AG09309 (cell line): ENCODE measurements at regions not wholly inside any gene's neighbourhood (a gene's known extent, or its start where the extent isn't known, plus 50 kb on each side); places are given as distances from the start of the nearest gene placed in this dataset.
A peak's percentile ranks its signal among the peaks of the same experiment; 100 is the strongest.

Experiments used
- DNase-seq: peaks from one replicate; pipeline ENCODE4 v3.0.0-alpha.2; 2010; ENCODE audit warnings: low read depth
- H3K4me3 ChIP-seq: 2 replicates; pipeline ENCODE4 v1.5.1; 2011; ENCODE audit warnings: mild to moderate bottlenecking, low read depth, low read length, moderate library complexity; ENCODE audit not compliant: control insufficient read depth
- CTCF ChIP-seq: IDR thresholded peaks from 2 replicates; pipeline ENCODE4 v1.5.1; 2011; ENCODE audit warnings: mild to moderate bottlenecking, low read depth, low read length, inconsistent platforms; ENCODE audit not compliant: insufficient read depth, control insufficient read depth; ENCODE audit errors: missing control alignments

GRCh38 chr7:42345478-42346299 lies 108.7 kb upstream of the GLI3 start:
- no peak overlapping the region for H3K4me3 ChIP-seq
- DNase-seq = no peak
- no peak for TF ChIP-seq CTCF

DNA sequence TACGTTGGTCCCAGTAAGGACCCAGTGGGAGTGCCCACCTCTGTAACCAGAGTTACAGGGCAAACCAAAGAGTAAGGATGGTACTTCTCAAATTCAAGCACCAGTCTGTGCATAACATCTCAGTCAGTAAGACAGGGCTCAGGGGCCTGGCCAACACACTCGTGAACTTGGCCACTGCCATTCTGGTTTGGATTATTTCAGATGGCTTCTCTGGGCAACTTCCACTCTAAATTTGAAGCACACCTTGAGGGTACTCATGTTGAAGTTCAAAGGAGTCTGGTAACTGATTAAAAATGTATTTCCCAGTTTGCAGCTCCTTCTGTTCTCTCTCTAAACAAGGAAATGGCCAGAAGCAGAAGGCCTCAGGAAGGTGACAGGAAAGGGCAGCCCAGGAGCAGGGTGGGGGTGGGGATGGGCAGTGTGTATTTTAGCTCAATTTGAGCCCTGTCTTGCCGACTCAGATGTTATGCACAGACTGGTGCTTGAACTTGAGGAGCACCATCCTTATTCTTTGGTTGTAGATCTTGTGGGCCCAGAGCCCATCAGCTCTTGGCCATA lies 107.3 kb upstream of the GLI3 start:
- no peak for TF ChIP-seq CTCF
- no peak overlapping the region for H3K4me3 ChIP-seq
- DNase-seq = no peak

GRCh38 chr7:42342381-42342780 lies 105.4 kb upstream of the GLI3 start:
- no peak for TF ChIP-seq CTCF

DNA sequence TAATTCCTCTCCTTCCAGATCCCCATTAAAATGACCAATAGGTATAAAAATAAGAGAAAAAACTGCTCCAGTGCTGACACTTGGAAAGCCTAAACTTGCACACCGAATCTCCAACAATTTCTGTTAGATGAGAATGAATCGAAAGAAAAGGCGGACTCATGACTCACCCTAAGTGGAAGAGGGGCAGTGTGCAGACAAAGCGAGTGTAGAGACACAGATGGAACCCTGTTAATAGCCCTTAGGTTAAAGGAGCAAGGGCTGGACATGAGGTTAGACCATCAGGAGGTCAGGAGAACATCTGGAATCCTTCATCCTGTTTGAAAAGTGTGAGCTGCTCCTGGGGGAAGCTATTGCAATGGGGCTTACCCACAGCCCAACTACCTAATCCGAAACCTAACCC lies 103.4 kb upstream of the GLI3 start:
- DNase-seq = no peak
- no peak overlapping the region for H3K4me3 ChIP-seq
- TF ChIP-seq CTCF = no peak

More at GRCh38 chr7:42342381-42342780, 105.4 kb upstream of the GLI3 start:
- DNase-seq = no peak
- no peak overlapping the region for H3K4me3 ChIP-seq

DNA sequence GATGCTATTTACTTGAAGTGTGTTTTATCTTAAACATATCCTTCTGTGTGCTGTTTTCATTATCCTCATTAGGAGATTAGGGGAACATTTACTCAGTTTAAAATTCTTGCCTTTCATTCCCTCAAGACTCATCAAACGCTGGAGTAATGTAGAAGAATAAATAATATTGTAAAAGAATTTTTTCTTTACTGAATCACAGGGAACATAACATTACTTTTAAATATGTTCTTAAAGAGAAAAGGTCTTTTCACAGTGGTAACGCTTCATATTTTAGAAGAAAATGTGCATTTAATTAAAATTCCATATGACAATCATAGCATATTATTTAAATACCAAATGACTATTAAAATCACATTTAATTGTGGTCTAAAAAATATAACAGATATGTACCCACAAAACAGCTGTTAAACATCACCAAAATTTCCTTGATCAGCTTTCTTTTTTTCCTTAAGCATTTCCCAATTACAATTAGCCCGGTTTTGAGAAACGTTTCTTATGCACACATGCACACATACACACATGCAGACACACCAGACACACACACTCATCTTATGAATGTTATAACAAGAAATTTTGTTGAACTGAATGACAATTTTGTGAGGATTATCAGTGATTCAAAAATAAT lies 102.0 kb upstream of the GLI3 start:
- DNase-seq = no peak
- TF ChIP-seq CTCF = no peak
- no peak overlapping the region for H3K4me3 ChIP-seq

DNA sequence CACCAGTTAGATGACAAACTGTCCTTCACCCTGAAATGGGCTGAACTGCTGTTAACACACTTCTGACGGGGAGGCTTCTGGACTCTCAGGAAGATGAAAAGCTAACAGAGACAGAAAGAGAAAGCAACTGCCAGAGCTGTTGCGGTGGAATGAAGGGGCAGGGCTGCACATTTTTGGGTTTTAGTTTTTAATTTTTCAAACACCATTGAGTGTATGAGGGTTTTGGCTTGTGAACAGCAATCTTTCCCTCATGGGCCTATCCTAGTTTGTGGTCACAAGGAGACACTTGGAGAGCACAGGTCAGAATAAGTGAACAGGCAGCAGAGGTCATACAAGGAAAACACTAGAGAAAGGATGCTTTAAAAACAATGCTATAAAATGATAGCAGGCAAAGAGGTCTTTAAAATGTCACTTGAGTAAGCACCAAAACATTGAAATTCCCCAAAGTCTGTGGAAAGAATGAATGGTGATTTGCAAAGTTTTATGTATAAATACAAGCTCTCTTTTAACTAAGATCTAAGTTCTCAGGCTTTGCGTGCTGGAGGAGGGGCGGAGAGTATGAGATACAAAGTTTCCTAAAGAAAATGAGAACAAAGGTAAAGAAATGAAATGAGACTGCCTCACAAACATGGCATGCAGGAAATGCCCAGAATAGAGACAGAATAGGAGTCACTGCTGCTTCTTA lies 101.4 kb upstream of the GLI3 start:
- H3K4me3 ChIP-seq = no peak overlapping the region
- peak; percentile 98 for DNase-seq
- TF ChIP-seq CTCF = no peak
